DND-41 (cell line): ENCODE measurements at regions not wholly inside any gene's neighbourhood (a gene's known extent, or its start where the extent isn't known, plus 50 kb on each side); places are given as distances from the start of the nearest gene placed in this dataset.

Experiments
- ATAC-seq: fragments of 200-7000 bp; cut with Tn5 transposase; 3 replicates; pipeline ENCODE4 v1.9.1; 2021; ENCODE audit warnings: low read depth; ENCODE audit not compliant: insufficient read depth
- DNase-seq: peaks from one replicate; pipeline ENCODE4 v3.0.0-alpha.2; 2020
- H2AFZ ChIP-seq: 2 replicates; pipeline ENCODE4 v1.6.0; 2012; ENCODE audit warnings: low read depth, low read length
- H3K27ac ChIP-seq: 2 replicates; pipeline ENCODE4 v1.5.1; 2012; ENCODE audit warnings: low read length, inconsistent platforms
- H3K27me3 ChIP-seq: fragments of 200-600 bp; sonication (generic); 2 replicates; pipeline ENCODE4 v1.6.0; 2012; ENCODE audit warnings: low read length, mild to moderate bottlenecking, inconsistent platforms; ENCODE audit not compliant: insufficient read depth, poor library complexity
- H3K36me3 ChIP-seq: 2 replicates; pipeline ENCODE4 v1.5.1; 2012; ENCODE audit warnings: low read length, inconsistent platforms; ENCODE audit not compliant: insufficient read depth
- H3K4me1 ChIP-seq: 2 replicates; pipeline ENCODE4 v1.5.1; 2012; ENCODE audit warnings: mild to moderate bottlenecking, low read length; ENCODE audit not compliant: insufficient read depth
- H3K4me2 ChIP-seq: 2 replicates; pipeline ENCODE4 v1.6.0; 2012; ENCODE audit warnings: mild to moderate bottlenecking, moderate library complexity, low read length, inconsistent platforms; ENCODE audit not compliant: insufficient read depth
- H3K4me3 ChIP-seq, 2 experiments: fragments of 200-600 bp in 1 of 2; shearing (Covaris generic) in 1 of 2; 2 replicates each; pipeline ENCODE4 v1.5.1; 2012 to 2016; ENCODE audit warnings: inconsistent platforms in 2 of 2, low read length in 2 of 2, mild to moderate bottlenecking in 2 of 2, low read depth in 1 of 2, moderate library complexity in 1 of 2
- H3K79me2 ChIP-seq: 2 replicates; pipeline ENCODE4 v1.6.0; 2012; ENCODE audit warnings: low read length, inconsistent platforms; ENCODE audit not compliant: insufficient read depth
- H3K9ac ChIP-seq: 2 replicates; pipeline ENCODE4 v1.6.0; 2012; ENCODE audit warnings: low read depth, mild to moderate bottlenecking, inconsistent platforms, low read length, moderate library complexity
- H3K9me3 ChIP-seq: 2 replicates; pipeline ENCODE4 v1.5.1; 2012; ENCODE audit warnings: low read length, moderate library complexity, mild to moderate bottlenecking, inconsistent platforms; ENCODE audit not compliant: insufficient read depth, severe bottlenecking
- H4K20me1 ChIP-seq: 2 replicates; pipeline ENCODE4 v1.6.0; 2012; ENCODE audit warnings: low read length; ENCODE audit not compliant: insufficient read depth
- EZH2 ChIP-seq: IDR thresholded peaks from 3 replicates; pipeline ENCODE4 v1.6.1; 2012; ENCODE audit warnings: borderline replicate concordance, low read depth, mild to moderate bottlenecking, moderate library complexity, low read length, inconsistent platforms; ENCODE audit not compliant: severe bottlenecking
- TF ChIP-seq, protein P1 (sequence below): IDR thresholded peaks from 2 replicates; pipeline ENCODE4 v1.5.1; 2012; ENCODE audit warnings: borderline replicate concordance, low read length, moderate library complexity, mild to moderate bottlenecking; ENCODE audit not compliant: poor library complexity, severe bottlenecking; ENCODE audit errors: extremely low read depth

- Histone ChIP-seq H4K20me1 (no peaks in the 10 kb centered on the region), H2AFZ (no peak overlapping the region), H3K9ac (no peak overlapping the region), H3K27me3 (no peaks in the 10 kb centered on the region), H3K27ac (no peak overlapping the region), H3K4me1 (no peaks in the 10 kb centered on the region), H3K9me3 (no peaks in the 10 kb centered on the region), H3K79me2 (no peaks in the 10 kb centered on the region), H3K36me3 (no peaks in the 10 kb centered on the region), H3K4me3 (no peak overlapping the region), H3K4me2 (no peak overlapping the region)
- DNase-seq (no peak), ATAC-seq (no peak)
- TF ChIP-seq, protein P1, sequence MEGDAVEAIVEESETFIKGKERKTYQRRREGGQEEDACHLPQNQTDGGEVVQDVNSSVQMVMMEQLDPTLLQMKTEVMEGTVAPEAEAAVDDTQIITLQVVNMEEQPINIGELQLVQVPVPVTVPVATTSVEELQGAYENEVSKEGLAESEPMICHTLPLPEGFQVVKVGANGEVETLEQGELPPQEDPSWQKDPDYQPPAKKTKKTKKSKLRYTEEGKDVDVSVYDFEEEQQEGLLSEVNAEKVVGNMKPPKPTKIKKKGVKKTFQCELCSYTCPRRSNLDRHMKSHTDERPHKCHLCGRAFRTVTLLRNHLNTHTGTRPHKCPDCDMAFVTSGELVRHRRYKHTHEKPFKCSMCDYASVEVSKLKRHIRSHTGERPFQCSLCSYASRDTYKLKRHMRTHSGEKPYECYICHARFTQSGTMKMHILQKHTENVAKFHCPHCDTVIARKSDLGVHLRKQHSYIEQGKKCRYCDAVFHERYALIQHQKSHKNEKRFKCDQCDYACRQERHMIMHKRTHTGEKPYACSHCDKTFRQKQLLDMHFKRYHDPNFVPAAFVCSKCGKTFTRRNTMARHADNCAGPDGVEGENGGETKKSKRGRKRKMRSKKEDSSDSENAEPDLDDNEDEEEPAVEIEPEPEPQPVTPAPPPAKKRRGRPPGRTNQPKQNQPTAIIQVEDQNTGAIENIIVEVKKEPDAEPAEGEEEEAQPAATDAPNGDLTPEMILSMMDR = no peak
- no peak for TF ChIP-seq EZH2
Observed at GRCh38 chr4:20196476-20196875, 55.2 kb upstream of the SLIT2 start.

DNA sequence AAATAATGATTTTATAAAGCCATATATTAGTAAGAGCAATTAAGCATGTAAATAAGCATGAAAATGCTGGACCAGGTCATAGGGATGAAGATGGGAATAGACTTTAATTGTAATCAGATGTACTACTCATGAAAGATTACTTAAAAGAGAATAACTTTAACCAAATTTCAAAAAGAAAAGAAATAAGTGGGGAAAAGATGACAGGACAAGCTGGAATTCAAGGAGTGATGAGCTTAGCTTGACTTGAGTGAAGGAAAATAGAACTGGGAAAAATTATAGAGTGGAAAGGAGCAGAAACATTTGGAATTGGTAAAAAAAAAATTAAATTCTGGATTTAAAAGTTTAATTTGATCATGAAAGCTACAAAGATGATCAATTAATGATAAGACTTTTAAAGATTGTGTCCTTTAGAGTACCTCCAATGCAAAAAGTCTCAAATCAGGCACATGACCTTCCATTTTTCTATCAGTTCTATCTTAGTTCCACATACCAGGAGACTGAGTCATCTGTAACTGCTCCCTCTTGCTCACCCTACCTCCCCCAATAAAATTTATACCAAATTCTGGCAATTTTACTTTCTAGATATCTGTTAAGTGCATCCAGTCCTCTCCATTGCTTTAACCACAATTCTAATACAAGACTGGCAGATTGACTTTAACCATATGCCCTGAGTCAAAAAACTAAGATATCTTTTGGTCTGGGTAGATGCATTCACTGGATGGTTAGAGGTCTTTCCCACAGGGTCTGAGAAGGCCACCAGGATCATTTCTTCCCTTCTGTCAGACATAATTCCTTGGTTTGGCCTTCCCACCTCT is 56.4 kb upstream of the SLIT2 start:
- H3K36me3 ChIP-seq = no peaks in the 10 kb centered on the region
- H2AFZ ChIP-seq = no peak overlapping the region
- DNase-seq (no peak), ATAC-seq (no peak)
- H4K20me1 ChIP-seq = no peaks in the 10 kb centered on the region
- H3K4me2 ChIP-seq = no peak overlapping the region
- no peak overlapping the region for H3K27ac ChIP-seq
- no peaks in the 10 kb centered on the region for H3K79me2 ChIP-seq
- no peak overlapping the region for H3K9ac ChIP-seq
- no peaks in the 10 kb centered on the region for H3K4me1 ChIP-seq
- H3K9me3 ChIP-seq = no peaks in the 10 kb centered on the region
- H3K27me3 ChIP-seq = no peaks in the 10 kb centered on the region
- TF ChIP-seq EZH2 = no peak
- TF ChIP-seq, protein P1 = no peak
- H3K4me3 ChIP-seq = no peak overlapping the region

GRCh38 chr4:20194123-20195013 is 57.3 kb upstream of the SLIT2 start:
- H3K4me3 ChIP-seq = no peak overlapping the region
- DNase-seq (no peak), ATAC-seq (no peak)
- no peak overlapping the region for H3K4me2 ChIP-seq
- H3K36me3 ChIP-seq = no peaks in the 10 kb centered on the region
- H4K20me1 ChIP-seq = no peaks in the 10 kb centered on the region
- no peaks in the 10 kb centered on the region for H3K27me3 ChIP-seq
- no peaks in the 10 kb centered on the region for H3K4me1 ChIP-seq
- no peaks in the 10 kb centered on the region for H3K9me3 ChIP-seq
- H3K27ac ChIP-seq = no peak overlapping the region
- no peak overlapping the region for H3K9ac ChIP-seq
- H2AFZ ChIP-seq = no peak overlapping the region
- no peak for TF ChIP-seq EZH2
- TF ChIP-seq, protein P1 = no peak
- H3K79me2 ChIP-seq = no peaks in the 10 kb centered on the region
